Astrocyte (in vitro differentiated cells and primary cell): ENCODE measurements at regions not wholly inside any gene's neighbourhood (a gene's known extent, or its start where the extent isn't known, plus 50 kb on each side); places are given as distances from the start of the nearest gene placed in this dataset.

Experiments used
- DNase-seq: peaks from one replicate; pipeline ENCODE4 v3.0.0-alpha.2; 2010; ENCODE audit warnings: low read depth
- FAIRE-seq: peaks from 2 replicates; lab custom pipeline; 2011; peaks lifted over from hg19 to GRCh38; lab: Jason Lieb, UNC
- H2AFZ ChIP-seq: 2 replicates; pipeline ENCODE4 v1.6.0; 2012; ENCODE audit warnings: low read depth, low read length, inconsistent platforms
- H3K27ac ChIP-seq: 2 replicates; pipeline ENCODE4 v1.5.1; 2011; ENCODE audit warnings: low read depth, low read length, inconsistent platforms
- H3K27me3 ChIP-seq: 2 replicates; pipeline ENCODE4 v1.6.0; 2011; ENCODE audit warnings: low read length, inconsistent platforms; ENCODE audit not compliant: insufficient read depth
- H3K36me3 ChIP-seq: 2 replicates; pipeline ENCODE4 v1.5.1; 2011; ENCODE audit warnings: low read length, inconsistent platforms; ENCODE audit not compliant: insufficient read depth
- H3K4me1 ChIP-seq: 2 replicates; pipeline ENCODE4 v1.5.1; 2011; ENCODE audit warnings: low read length, inconsistent platforms; ENCODE audit not compliant: insufficient read depth
- H3K4me2 ChIP-seq: 2 replicates; pipeline ENCODE4 v1.6.0; 2012; ENCODE audit warnings: low read length, inconsistent platforms
- H3K4me3 ChIP-seq: 2 replicates; pipeline ENCODE4 v1.5.1; 2011; ENCODE audit warnings: low read depth, mild to moderate bottlenecking, low read length, inconsistent platforms; ENCODE audit not compliant: insufficient read depth
- H3K79me2 ChIP-seq: 2 replicates; pipeline ENCODE4 v1.6.0; 2012; ENCODE audit warnings: mild to moderate bottlenecking, low read length, inconsistent platforms; ENCODE audit not compliant: insufficient read depth
- H3K9ac ChIP-seq: 2 replicates; pipeline ENCODE4 v1.6.0; 2012; ENCODE audit warnings: mild to moderate bottlenecking, low read length, inconsistent platforms
- H3K9me3 ChIP-seq: 2 replicates; pipeline ENCODE4 v1.5.1; 2012; ENCODE audit warnings: low read depth, mild to moderate bottlenecking, low read length, inconsistent platforms; ENCODE audit not compliant: insufficient read depth
- H4K20me1 ChIP-seq: 2 replicates; pipeline ENCODE4 v1.6.0; 2012; ENCODE audit warnings: low read length, inconsistent platforms; ENCODE audit not compliant: insufficient read depth
- H3K27ac Mint-ChIP-seq: one replicate; pipeline ENCODE4 v1.8.0; 2021; ENCODE audit warnings: mild to moderate bottlenecking, mixed read lengths; ENCODE audit not compliant: unreplicated experiment
- H3K27me3 Mint-ChIP-seq: one replicate; pipeline ENCODE4 v1.8.0; 2021; ENCODE audit warnings: low read depth, mixed read lengths; ENCODE audit not compliant: unreplicated experiment
- H3K36me3 Mint-ChIP-seq: one replicate; pipeline ENCODE4 v1.8.0; 2021; ENCODE audit warnings: low read depth, mixed read lengths; ENCODE audit not compliant: unreplicated experiment
- H3K4me1 Mint-ChIP-seq: one replicate; pipeline ENCODE4 v1.8.0; 2021; ENCODE audit warnings: low read depth, mixed read lengths; ENCODE audit not compliant: unreplicated experiment
- H3K4me3 Mint-ChIP-seq: one replicate; pipeline ENCODE4 v1.8.0; 2021; ENCODE audit warnings: mild to moderate bottlenecking, moderate library complexity, mixed read lengths; ENCODE audit not compliant: unreplicated experiment
- H3K9me3 Mint-ChIP-seq: one replicate; pipeline ENCODE4 v1.8.0; 2021; ENCODE audit warnings: mild to moderate bottlenecking, mixed read lengths; ENCODE audit not compliant: unreplicated experiment
- EZH2 ChIP-seq: IDR thresholded peaks from 2 replicates; pipeline ENCODE4 v1.6.1; 2012; ENCODE audit warnings: mild to moderate bottlenecking, low read length, inconsistent platforms; ENCODE audit not compliant: insufficient read depth
- TF ChIP-seq, protein P1 (sequence below): IDR thresholded peaks from 2 replicates; pipeline ENCODE4 v1.5.1; 2011; ENCODE audit warnings: low read depth, mild to moderate bottlenecking, inconsistent platforms, low read length, moderate library complexity; ENCODE audit not compliant: insufficient read depth

- no peak overlapping the region for H3K27ac Mint-ChIP-seq
- FAIRE-seq, result no peak
- Histone ChIP-seq H3K4me2 (no peak overlapping the region), H2AFZ (no peak overlapping the region), H3K27ac (no peak overlapping the region), H3K4me1 (no peaks in the 10 kb centered on the region), H3K4me3 (no peak overlapping the region), H3K27me3 (no peaks in the 10 kb centered on the region), H3K36me3 (no peaks in the 10 kb centered on the region), H3K9ac (no peak overlapping the region), H3K79me2 (no peaks in the 10 kb centered on the region), H4K20me1 (no peaks in the 10 kb centered on the region), H3K9me3 (no peaks in the 10 kb centered on the region)
- H3K4me1 Mint-ChIP-seq, result no peaks in the 10 kb centered on the region
- H3K9me3 Mint-ChIP-seq, result peaks cover 7% of the 10 kb centered on the region
- no peaks in the 10 kb centered on the region for H3K36me3 Mint-ChIP-seq
- TF ChIP-seq EZH2, result no peak
- TF ChIP-seq, protein P1, sequence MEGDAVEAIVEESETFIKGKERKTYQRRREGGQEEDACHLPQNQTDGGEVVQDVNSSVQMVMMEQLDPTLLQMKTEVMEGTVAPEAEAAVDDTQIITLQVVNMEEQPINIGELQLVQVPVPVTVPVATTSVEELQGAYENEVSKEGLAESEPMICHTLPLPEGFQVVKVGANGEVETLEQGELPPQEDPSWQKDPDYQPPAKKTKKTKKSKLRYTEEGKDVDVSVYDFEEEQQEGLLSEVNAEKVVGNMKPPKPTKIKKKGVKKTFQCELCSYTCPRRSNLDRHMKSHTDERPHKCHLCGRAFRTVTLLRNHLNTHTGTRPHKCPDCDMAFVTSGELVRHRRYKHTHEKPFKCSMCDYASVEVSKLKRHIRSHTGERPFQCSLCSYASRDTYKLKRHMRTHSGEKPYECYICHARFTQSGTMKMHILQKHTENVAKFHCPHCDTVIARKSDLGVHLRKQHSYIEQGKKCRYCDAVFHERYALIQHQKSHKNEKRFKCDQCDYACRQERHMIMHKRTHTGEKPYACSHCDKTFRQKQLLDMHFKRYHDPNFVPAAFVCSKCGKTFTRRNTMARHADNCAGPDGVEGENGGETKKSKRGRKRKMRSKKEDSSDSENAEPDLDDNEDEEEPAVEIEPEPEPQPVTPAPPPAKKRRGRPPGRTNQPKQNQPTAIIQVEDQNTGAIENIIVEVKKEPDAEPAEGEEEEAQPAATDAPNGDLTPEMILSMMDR, result no peak
- DNase-seq, result no peak
- H3K4me3 Mint-ChIP-seq, result no peak overlapping the region
- peaks cover 2% of the 10 kb centered on the region for H3K27me3 Mint-ChIP-seq
Observed at GRCh38 chr5:163386352-163386751, 51.0 kb upstream of the CCNG1 start.

DNA sequence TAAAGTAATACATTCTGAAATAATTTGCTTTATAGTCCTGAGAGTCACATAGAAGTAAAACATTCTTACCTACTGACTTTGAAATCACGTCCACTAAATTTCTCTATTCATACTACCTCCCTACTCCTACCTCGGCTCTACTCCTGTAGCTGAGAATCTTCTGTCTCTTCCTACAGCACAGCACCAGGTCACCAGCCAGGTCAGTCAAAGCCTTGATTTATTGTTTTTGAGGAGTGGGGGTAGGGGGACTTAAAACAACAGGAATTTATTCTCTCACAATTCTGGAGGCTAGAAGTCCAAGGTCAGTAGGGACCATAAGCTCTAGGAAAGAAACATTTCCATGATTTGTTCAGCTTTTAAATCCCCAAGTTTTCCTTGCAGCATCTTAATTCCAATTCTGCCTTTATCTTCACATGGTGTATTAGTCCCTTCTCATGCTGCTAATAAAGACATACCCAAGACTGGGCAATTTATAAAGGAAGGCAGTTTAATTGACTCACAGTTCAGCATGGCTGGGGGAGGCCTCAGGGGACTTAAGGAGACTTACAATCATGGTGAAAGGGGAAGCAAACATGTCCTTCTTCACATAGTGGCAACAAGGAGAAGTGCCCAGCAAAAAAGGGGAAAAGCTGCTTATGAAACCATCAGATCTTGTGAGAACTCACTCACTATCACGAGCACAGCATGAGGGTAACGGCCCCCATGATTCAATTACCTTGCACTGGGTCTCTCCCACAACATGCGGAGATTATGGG, 49.6 kb upstream of the CCNG1 start:
- Mint-ChIP-seq H3K27ac (no peak overlapping the region), H3K27me3 (peaks cover 2% of the 10 kb centered on the region), H3K9me3 (peaks cover 11% of the 10 kb centered on the region), H3K4me1 (no peaks in the 10 kb centered on the region), H3K4me3 (no peak overlapping the region), H3K36me3 (no peaks in the 10 kb centered on the region)
- Histone ChIP-seq H3K9ac (no peak overlapping the region), H3K9me3 (no peaks in the 10 kb centered on the region), H3K27ac (no peak overlapping the region), H3K27me3 (no peaks in the 10 kb centered on the region), H3K4me3 (no peak overlapping the region), H3K36me3 (no peaks in the 10 kb centered on the region), H3K79me2 (no peaks in the 10 kb centered on the region), H3K4me1 (no peaks in the 10 kb centered on the region), H3K4me2 (no peak overlapping the region), H4K20me1 (no peaks in the 10 kb centered on the region), H2AFZ (no peak overlapping the region)
- no peak for TF ChIP-seq EZH2
- TF ChIP-seq, protein P1, result no peak
- FAIRE-seq (no peak), DNase-seq (no peak)
